ENCODE measurements at regions not wholly inside any gene's neighbourhood (a gene's known extent, or its start where the extent isn't known, plus 50 kb on each side); places are given as distances from the start of the nearest gene placed in this dataset.

DNA sequence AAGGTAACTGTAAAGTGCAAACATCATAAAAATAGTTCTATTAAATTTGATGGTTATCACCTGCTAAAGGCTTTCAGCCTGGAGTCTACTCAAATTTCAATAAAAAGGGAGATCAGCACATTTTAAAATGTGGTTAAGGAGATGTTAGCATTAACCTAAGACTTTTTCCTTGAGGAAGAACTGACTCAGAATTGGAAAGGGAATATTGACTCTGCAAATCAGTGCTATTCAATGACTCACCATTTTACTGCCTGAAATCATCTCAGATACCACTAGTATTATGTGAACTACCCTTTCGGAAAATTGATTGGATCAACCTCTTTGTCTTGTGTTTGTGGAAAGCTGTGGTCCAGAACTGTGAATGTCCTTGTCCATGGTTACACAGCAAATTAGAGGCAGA lies 113.3 kb downstream of the ADRB2 start (continued):
- no peak for TF ChIP-seq CHD7 (IDR thresholded peaks at IDR 0.05; ENCODE audit: insufficient replicate concordance, low read length)
- no peak for TF ChIP-seq SP4 (IDR thresholded peaks at IDR 0.05; ENCODE audit: low read length)
- no peak for TF ChIP-seq CEBPB (IDR thresholded peaks at IDR 0.05; ENCODE audit: low read depth, low read length)
- no peak for TF ChIP-seq RXRA (IDR thresholded peaks at IDR 0.05; ENCODE audit: insufficient read depth, low read depth, low read length)
- TF ChIP-seq CHD1 (IDR thresholded peaks at IDR 0.05; ENCODE audit: low read depth, low read length): no peak
- TF ChIP-seq POLR2A (IDR thresholded peaks at IDR 0.05; ENCODE audit: control extremely low read depth in 1 of 2, low read depth in 2 of 2, low read length in 2 of 2): no peak
- TF ChIP-seq BCL11A (IDR thresholded peaks at IDR 0.05; ENCODE audit: low read depth in 2 of 2, low read length in 2 of 2): no peak

All from H1 (cell line).